ENCODE measurements at regions not wholly inside any gene's neighbourhood (a gene's known extent, or its start where the extent isn't known, plus 50 kb on each side); places are given as distances from the start of the nearest gene placed in this dataset.

GRCh38 chr6:104431096-104431495 is 428.6 kb downstream of the HACE1 start:
- TF ChIP-seq POLR2AphosphoS5 (IDR thresholded peaks at IDR 0.05; ENCODE audit: low read depth, low read length) (no peak), POLR2A (IDR thresholded peaks at IDR 0.05; ENCODE audit: low read depth, low read length) (no peak), TAF1 (IDR thresholded peaks at IDR 0.05; ENCODE audit: borderline replicate concordance, low read depth, low read length) (no peak)

All from GM12892 (cell line).